NCI-H748 (cell line): ENCODE measurements at regions not wholly inside any gene's neighbourhood (a gene's known extent, or its start where the extent isn't known, plus 50 kb on each side); places are given as distances from the start of the nearest gene placed in this dataset.
"Not testable (repeated sequence)": the region's sequence is repeated elsewhere in the genome, so short reads cannot be mapped to it uniquely, and the experiment has no call there.

Source experiments
- DNase-seq: peaks from one replicate; lab custom pipeline; 2025; ENCODE audit not compliant: unreplicated experiment; lab: John Stamatoyannopoulos, UW

DNA sequence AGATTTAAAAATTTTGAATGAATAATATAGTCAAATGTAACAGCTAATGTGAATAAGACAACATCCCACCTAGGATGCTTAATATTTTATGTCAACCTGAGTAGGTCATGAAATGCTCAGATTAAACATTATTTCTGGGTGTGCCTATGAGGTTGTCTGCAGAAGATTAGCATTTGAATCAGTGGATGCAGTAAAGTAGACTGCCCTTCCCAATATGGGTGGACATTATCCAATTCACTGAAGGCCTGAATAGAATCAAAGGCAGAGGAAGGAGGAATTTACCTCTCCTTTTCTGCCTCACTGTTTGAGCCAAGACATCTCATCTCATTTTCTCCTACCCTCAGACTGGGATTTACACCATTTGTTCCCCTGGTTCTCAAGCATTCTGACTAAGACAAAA is 1582.3 kb downstream of the EFNA5 start:
- DNase-seq = no peak

DNA sequence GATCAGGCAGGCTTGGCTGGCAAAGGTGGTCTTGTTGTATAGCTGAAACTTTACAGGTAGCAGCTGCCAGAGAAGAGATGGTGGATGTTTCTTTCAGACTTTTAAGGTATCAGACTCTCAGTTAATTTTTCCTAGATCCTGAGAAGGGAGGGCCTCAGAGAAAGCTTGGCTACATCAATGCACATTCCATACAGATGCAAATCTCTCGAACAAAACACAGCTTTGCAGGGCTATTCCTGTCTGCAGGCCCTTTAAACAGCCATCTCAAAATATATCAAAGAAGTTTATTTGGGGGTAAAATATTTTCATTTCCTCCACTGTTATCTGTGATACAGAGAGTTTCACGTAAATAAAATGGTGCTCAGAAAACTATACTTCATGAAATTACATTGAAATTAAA is 1584.4 kb downstream of the EFNA5 start:
- no peak for DNase-seq

DNA sequence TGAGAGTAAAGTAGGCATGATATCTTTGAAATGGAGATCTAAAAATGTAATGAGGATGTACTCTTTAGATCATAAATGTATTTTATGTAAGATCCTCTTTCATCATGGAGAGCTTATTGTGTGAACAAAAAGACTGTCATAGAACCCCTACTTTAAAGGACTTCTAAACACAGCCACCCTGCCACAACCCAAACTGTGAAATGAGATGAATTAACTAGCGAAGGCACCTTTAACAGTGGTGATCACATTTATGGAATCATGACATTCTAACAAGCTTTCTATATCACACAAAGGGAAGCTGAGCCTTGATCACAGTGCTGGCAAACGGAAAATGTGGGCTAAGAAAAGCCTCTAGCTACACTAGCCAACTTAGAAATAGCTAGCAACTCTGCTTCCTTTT is 1585.2 kb downstream of the EFNA5 start:
- DNase-seq = no peak

DNA sequence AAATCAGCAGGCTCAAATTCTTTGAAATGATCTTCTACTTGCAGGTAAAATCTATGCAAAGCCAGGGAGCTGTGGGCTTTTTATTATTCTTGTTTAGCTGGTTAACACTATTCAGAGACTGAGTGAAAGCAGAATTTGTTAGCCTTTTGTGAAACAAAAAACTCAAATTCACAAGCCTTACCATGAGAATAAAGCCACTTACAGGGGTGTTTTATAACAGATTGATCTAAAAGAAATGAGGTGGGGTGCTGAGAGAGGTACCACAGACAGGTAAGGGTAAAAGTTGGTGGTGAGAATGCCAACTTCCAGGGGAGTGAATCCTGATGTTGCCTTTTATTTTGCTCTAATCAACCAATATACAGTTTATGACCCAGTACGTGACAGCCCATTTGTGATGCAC is 1585.6 kb downstream of the EFNA5 start:
- no peak for DNase-seq

DNA sequence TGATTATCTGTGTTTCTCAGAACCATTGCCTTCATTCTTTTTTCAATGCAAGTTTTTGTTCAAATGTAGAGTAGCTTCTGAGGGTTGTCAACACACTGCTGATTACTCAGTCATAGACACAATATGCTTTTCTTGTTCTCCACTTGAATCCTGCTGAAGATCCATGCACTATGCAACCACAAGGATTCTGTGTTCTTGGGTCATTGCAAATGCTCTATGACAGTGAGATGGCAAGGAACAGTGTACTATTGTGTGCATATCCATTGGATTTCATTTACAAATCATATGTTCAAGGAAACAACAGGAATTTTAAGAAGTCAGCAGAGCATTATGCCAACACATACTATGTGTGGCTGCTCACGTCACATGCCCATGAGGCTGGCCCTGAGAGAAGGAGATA is 1590.2 kb downstream of the EFNA5 start:
- no peak for DNase-seq

DNA sequence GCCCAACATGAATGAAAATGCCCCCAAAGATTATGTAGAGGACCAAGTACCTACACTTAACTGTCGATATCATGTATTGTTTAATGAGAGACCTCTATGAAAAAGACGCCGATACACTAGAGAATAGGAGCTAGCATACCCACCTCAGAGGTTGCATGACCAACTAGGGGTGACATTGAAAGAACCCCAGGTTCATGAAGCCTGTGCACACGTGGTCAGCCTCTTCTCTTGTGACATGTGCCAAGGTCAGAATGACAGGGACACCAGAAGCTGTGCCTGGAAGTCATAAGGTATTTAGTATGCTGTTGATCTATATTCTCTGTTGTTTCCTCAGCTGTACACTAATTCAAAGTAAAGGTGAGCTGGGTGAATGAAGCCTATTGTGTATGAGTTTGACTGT is 1594.1 kb downstream of the EFNA5 start:
- peak; percentile 19 for DNase-seq

DNA sequence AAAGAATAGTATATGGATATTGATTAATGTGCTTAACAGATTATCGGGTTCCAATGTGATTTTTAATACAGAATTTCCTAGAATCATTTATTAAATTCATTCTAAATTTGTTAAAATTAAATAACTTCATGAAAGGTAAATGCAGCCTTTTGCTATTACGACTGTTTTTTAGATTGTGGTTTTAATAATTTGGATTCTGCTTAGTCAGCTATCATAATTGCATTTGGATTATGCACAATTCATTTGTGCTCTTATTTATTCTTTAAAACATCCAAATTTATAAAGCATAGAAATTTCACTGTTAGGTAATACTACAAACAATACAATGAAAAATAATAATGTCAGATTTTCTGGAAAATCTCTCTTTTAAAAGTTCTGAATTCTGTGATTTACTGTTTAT is 1598.5 kb downstream of the EFNA5 start:
- DNase-seq = no peak

DNA sequence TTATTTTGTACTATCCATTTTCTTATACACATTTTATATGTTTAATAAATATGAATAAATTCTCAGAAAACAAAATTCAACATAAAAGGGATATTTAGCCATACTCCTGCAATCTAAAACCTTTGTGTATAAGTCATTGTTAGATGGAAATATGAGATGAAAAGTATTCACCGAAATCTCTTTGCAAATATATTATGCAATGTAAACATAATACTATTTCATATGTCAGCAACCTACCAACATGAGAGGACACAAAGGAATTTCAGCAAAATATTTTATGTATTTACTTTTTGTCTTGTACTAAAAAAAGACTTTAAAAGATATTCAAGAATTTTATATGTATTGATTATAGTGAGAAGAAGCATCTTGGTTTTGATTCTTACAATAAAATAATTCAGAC is 1623.4 kb downstream of the EFNA5 start:
- no peak for DNase-seq

DNA sequence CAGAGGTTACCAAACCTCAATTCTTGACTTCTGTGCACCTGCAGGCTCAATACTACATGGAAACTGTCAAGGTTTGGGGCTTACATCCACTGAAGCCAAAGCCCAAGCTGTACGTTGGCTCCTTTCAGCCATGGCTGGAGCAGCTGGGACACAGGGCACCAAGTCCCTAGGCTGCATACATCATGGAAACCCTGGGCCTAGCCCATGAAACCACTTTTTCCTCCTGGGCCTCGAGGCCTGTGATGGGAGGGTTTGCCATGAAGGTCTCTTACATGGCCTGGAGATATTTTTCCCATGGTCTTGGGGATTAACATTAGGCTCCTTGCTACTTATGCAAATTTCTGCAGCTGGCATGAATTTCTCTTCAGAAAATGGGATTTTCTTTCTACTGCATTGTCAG is 1638.7 kb downstream of the EFNA5 start:
- DNase-seq = not testable (repeated sequence)

DNA sequence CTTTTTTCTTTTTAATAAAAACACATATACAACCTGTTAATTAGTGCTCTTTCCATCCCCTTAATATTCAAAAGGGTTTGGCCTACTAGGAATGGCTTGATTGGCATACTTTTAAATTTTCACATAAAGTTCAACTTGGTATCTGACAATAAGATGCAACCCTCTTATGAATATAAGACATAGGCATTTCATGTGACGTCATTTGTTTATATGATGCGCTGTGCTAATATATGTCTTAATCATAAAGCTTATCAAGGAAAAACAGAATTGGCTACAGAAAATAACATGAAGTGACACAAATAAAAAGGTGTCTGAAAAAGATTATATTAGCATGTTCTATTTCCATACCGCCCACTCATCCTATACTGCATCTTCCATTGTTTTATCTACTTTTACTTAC is 1642.4 kb downstream of the EFNA5 start:
- no peak for DNase-seq

DNA sequence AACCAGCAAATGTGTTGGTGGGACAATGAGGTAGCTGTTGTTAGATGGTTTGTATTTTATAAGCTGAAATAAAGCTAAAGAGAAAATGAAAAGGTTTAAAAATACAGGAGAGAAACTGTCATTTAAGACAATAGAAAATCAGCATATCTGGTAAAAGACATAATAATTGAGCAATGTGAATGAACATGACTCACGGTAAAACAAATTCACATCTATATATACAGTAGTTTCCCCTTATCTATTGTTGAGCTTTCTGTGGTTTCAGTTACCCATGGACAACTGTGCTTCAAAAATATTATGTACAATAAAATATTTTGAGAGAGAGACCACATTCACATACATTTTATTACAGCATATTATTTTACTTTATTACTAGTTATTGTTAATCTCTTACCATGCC is 1649.8 kb downstream of the EFNA5 start:
- DNase-seq = no peak

DNA sequence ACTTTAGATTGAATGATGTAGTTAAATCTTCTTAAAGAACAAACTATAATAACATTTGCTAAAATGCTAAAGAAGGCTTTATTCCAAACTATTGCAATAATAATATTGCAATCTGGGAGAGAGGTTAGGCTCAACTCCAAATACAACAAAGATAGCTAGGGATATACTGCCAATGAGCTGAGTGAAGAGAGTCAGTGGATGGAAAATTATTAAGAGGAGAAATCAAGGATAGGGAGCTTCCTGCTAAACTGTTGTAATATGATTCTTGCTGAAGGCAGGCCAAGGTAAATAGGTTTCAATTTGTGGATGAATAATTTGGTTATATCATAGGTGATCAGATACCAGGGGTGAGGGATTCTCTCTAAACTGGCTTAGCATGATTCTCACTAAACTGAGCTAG is 1651.5 kb downstream of the EFNA5 start:
- DNase-seq = peak; percentile 11

DNA sequence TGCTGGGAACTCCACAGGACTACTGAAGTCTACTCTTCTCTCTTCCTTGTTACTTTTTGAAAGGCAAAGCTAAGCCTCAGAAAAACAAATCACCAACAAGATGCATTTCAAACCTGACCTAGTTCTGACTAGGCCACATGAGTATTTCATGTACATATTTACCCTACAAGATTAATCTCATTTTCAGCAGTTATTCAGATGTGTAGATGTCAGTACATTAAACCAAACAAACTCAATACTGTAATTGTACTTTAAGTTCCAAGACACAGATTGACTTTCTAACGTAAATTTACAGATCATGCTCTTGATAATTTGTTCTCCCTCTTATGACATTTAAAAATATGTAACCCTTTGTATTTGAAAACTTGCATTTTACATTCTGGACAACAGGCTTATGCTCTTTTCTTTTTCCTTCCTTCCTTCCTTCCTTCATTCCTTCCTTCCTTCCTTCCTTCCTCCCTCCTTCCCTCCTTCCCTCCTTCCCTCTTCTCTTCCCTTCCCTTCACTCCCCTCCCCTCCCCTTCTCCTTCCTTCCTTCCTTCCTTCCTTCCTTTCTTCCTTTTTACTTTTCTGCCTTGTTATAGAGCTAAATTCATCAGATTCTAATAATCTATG is 1653.4 kb downstream of the EFNA5 start:
- DNase-seq = no peak

DNA sequence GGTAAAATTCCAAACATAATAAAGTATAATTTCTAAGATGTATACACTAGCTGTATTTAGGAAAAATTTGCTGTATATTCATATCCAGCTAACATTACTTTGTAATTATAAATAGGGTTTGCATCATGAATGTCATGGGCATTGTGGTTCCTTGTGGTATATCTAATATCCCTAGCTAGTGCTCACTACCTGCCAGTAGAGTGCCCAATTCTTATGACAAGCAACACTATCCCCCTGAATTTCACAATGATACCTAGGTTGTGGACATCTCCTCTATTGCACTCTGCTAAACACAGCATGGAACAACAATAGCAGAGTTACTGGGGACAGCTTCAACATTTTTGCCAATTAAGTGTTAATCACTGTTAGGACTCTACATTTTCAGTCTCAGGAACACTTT is 1656.5 kb downstream of the EFNA5 start:
- DNase-seq = no peak

DNA sequence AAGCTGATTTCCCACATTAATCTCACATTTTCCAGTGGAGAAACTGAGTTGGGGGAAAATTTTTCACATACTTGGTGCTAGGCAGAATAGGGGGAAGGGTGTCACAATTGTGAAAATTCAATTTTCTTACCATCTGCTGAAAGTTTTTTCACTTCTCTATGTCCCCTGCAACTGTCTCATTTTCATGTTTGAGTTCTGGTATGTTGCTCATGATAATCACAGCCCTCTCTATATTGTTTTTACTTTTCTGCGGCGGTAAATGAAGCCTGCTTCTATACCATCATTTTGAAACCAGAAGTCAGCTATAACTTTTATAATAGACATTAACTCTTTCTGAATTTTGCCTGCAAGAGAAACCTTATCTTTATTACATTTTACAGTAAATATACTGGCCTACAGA is 1664.5 kb downstream of the EFNA5 start:
- no peak for DNase-seq

DNA sequence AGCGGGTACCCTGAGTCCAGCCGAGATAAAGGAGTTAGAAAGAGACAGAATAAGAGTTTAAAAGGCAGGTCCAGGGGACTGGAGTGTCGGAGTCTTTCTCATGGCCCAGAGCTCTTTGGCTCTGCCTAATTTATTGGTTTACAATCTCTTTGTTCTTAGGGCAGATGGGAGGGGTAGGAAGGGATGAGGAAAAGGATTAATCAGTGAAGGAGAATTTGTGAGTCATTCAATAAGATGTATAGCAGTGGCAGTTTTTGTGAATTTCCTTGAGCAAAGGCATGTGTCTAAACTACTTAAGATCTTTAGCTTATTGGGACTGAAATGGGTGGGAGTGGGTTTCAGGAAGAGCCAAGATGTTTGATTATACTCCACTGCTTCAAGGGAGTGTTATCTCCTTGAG is 1671.7 kb downstream of the EFNA5 start:
- not testable (repeated sequence) for DNase-seq

DNA sequence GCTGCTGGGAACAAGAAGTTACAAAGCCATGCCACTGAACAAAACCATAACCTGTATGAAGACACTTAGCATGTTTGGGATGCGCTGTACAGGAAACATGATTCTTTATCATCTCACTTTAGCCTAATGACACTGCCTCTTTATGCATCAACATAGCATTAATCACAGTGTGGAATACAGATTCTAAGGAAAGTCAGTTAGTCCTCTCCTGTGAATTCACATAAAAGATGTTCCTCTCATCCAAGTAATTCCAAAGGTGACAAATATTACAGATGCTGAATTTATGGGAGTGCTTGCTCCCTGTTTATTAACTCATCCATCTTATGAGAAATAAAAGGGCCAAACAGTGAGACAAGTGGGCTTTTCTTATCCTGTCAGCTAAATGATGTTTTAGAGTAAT is 1677.7 kb downstream of the EFNA5 start:
- DNase-seq = peak; percentile 56

DNA sequence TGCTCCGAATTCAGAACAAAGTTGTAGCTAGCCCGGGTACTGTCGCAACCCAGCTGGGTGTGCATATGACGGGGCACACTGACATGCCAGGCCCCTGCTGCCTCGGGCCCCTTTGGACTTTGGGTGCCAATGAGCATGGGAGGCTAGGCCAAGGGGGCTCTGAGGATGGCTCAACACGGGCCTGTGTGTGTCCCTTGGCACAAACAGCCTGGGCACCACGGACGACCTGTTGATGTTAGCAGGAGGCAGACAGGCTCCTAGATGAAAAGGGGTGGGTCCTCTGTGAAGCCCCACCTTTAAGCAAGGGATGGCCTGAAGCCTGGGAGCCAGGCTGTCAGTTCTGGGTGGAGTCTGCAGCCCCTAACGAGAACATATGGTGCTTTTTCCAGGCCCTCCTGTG is 1688.2 kb downstream of the EFNA5 start:
- no peak for DNase-seq

DNA sequence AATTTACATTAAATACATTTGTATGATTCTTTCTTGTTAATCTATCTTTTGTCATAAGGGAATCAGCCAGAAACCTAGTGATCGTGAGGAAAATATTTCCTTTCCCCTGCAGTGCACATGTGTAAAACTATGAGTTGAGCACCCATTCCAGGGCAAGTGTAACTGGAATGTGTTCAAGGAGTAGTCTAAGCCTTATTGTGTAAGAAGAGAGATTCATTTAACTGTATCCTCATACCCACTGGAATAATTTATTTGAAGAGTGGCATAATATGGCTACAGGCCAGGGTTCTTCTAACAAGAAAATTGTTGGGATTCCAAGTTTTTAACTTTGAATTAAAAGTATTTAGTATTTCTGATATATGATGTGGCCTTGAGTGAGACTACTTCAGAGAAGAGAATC is 1692.7 kb downstream of the EFNA5 start:
- no peak for DNase-seq

DNA sequence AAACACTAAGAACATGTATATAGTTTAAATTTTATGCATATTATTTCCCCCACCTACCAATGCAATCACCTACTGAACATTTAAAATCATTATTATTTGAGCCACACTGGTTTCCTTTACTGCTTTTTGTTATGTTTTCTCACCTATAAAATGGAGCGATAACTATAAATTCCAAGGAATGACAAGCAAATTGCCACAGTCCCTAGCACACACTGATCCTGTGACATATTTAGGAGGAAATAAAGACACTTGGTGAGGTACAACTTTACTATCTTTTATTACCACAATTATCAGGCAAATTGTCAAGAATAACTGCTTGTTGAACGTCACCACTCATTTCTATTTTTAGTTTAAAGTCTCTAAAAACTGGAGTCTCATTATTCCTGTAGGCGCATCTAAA is 1693.6 kb downstream of the EFNA5 start:
- DNase-seq = no peak

DNA sequence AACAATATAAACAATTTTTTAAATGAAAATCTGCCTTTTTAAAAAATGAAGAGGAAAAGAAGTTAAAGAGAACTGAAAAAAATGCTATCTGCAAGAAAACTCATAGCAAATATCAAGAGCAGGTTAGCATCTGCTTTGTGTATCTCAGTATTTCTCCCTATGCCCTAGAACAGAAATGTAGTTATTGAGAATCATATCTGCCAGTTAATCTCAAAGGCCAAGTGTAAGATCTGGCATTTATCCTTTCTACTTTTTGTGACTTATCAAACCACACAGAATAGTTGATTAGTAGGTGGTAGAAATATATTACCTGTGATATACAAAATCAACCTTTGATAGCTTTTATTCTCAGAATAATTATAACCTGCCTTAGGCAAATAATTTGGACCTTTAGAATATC is 1699.8 kb downstream of the EFNA5 start:
- DNase-seq = no peak

DNA sequence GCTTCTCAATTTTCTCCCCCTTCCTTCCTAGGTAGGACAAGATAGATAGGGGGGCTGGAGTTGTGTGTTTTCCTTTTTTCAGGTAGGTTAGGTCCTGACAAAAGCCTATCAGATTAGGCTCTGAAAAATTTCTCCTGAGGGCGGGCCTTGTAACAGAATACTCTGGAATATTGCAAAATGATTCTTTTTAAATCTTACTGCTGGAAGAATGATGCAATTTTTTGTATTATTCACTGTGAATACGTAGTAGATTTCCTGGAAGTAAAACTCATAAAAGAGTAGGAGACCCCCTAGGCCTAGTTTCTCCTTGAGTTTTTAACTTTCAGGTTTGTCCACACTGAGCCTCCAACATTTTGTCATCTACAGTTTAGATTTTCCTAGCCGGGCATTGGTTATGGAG is 1701.8 kb downstream of the EFNA5 start:
- no peak for DNase-seq

DNA sequence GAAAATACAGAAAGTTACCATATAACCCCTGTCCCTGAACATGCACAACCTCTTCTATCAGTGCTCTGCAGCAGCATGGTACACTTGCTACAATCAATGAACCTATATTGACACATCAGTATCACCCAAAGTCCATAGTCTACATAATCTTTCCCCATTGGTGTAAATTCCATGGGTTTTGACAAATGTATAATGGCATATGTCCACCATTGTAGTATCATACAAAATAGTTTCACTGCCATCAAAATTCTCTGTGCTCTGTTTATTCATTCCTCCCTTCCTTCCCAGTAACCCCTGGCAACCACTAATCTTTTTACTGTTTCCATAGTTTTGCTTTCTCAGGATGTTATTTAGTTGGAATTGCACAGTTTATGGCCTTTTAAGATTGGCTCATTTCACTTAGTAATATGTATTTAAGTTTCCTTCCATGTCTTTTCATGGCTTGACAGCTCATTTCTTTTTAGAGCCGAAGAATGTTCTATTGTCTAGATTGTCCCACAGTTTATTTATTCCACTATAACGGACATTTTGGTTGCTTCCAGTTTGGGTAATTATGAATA is 1707.0 kb downstream of the EFNA5 start:
- DNase-seq = no peak
